HUES64 (cell line): ENCODE measurements at regions not wholly inside any gene's neighbourhood (a gene's known extent, or its start where the extent isn't known, plus 50 kb on each side); places are given as distances from the start of the nearest gene placed in this dataset.
"Not testable (repeated sequence)": the region's sequence is repeated elsewhere in the genome, so short reads cannot be mapped to it uniquely, and the experiment has no call there.

Experiments used
- H3K27ac ChIP-seq: 2 replicates; pipeline ENCODE4 v1.7.0; 2013; ENCODE audit warnings: low read depth, low read length, inconsistent platforms
- H3K27me3 ChIP-seq: 2 replicates; pipeline ENCODE4 v1.6.1; 2013; ENCODE audit warnings: mild to moderate bottlenecking, low read length; ENCODE audit not compliant: insufficient read depth
- H3K36me3 ChIP-seq: 2 replicates; pipeline ENCODE4 v1.6.1; 2013; ENCODE audit warnings: mild to moderate bottlenecking, low read length; ENCODE audit not compliant: insufficient read depth
- H3K4me1 ChIP-seq: 2 replicates; pipeline ENCODE4 v1.6.1; 2013; ENCODE audit warnings: mild to moderate bottlenecking, low read length, moderate library complexity; ENCODE audit not compliant: insufficient read depth
- H3K4me3 ChIP-seq: 2 replicates; pipeline ENCODE4 v1.5.1; 2013; ENCODE audit warnings: mild to moderate bottlenecking, low read length, moderate library complexity
- H3K9ac ChIP-seq: 2 replicates; pipeline ENCODE4 v1.6.1; 2013; ENCODE audit warnings: mild to moderate bottlenecking, low read depth, low read length
- H3K9me3 ChIP-seq: 2 replicates; pipeline ENCODE4 v1.6.1; 2013; ENCODE audit warnings: low read depth, low read length; ENCODE audit not compliant: insufficient read depth
- WGBS: fragments of 150-250, 120-280 bp; methylation state at CpG from one replicate; pipeline ENCODE4 v1.1.7; 2013; ENCODE audit warnings: missing lambda C conversion rate; 5-methylcytosine and 5-hydroxymethylcytosine counted together

- H3K27ac ChIP-seq: no peak overlapping the region
- no peak overlapping the region for H3K9ac ChIP-seq
- no peak overlapping the region for H3K4me3 ChIP-seq
- peaks cover 8% of the 10 kb centered on the region for H3K4me1 ChIP-seq
- WGBS: 79% methylated on average over 1 of the region's 1 CpG
- no peaks in the 10 kb centered on the region for H3K27me3 ChIP-seq
- H3K9me3 ChIP-seq: no peaks in the 10 kb centered on the region
- H3K36me3 ChIP-seq: no peaks in the 10 kb centered on the region
These were observed 348.2 kb upstream of the CCNG1 start for GRCh38 chr5:163089230-163089629.

- Histone ChIP-seq H3K9me3 (no peaks in the 10 kb centered on the region), H3K9ac (no peak overlapping the region), H3K27me3 (no peaks in the 10 kb centered on the region), H3K4me3 (no peak overlapping the region), H3K27ac (no peak overlapping the region), H3K4me1 (peaks cover 8% of the 10 kb centered on the region), H3K36me3 (no peaks in the 10 kb centered on the region)
- no CpG with 5 or more reads among the region's 1 CpG for WGBS
These were observed 347.5 kb upstream of the CCNG1 start for GRCh38 chr5:163089926-163090325.

GRCh38 chr5:163094492-163095180 is 342.8 kb upstream of the CCNG1 start:
- Histone ChIP-seq H3K4me3 (no peak overlapping the region), H3K4me1 (no peaks in the 10 kb centered on the region), H3K36me3 (no peaks in the 10 kb centered on the region), H3K27ac (no peak overlapping the region), H3K27me3 (no peaks in the 10 kb centered on the region), H3K9me3 (no peaks in the 10 kb centered on the region), H3K9ac (no peak overlapping the region)
- WGBS: 69% methylated on average over 7 of the region's 8 CpGs

DNA sequence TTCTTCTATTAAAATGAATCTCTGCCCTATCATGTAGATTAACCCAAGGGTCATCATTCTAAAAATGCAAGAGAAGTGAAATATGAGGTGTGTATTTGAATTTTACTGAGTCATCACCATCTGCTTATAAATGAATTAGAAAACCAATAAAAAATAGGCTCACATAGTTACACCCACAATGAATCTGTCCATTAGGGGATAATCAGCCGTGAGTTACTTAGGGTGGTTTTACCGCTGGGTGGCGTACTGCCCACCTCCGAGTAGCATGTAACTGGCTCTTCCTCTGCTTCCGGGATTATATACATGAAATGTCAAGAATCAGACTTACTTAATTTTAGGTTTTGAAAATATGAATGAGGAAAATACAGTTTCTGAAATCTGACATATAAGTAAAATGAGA is 332.9 kb upstream of the CCNG1 start:
- H3K27me3 ChIP-seq: no peaks in the 10 kb centered on the region

DNA sequence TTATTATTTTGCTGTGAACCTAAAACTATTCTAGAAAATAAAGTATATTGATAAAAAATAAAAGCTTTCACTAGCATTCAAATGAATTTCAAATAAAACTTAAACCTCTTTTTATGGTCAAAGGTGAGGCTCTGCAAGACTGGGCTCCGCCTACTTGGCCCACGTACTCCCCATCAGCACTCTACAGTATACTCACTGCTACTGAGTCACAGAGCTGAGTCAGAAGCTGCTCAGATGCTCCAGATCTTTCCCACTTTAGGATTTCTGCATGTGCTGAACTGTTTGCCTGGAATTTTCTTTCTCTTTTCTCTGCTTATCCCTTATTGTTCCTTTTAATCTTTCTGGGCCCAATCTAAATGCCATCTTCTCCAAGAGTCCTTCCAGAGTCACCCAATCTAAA is 331.9 kb upstream of the CCNG1 start:
- H3K4me1 ChIP-seq: 0 out of 2 replicates have a peak, but pooled peaks cover 9% of the 10 kb centered on the region
- no peak overlapping the region for H3K4me3 ChIP-seq
- H3K9ac ChIP-seq: no peak overlapping the region
- no peak overlapping the region for H3K27ac ChIP-seq
- no peaks in the 10 kb centered on the region for H3K9me3 ChIP-seq
- H3K36me3 ChIP-seq: no peaks in the 10 kb centered on the region
- no peaks in the 10 kb centered on the region for H3K27me3 ChIP-seq
- 85% methylated on average over 2 of the region's 2 CpGs for WGBS

More for the DNA sequence above, 332.9 kb upstream of the CCNG1 start:
- Histone ChIP-seq H3K9me3 (no peaks in the 10 kb centered on the region), H3K27ac (no peak overlapping the region), H3K4me3 (no peak overlapping the region), H3K36me3 (no peaks in the 10 kb centered on the region), H3K4me1 (0 out of 2 replicates have a peak, but pooled peaks cover 12% of the 10 kb centered on the region), H3K9ac (no peak overlapping the region)
- 64% methylated on average over 5 of the region's 5 CpGs for WGBS

GRCh38 chr5:163106098-163106497 is 331.3 kb upstream of the CCNG1 start:
- 95% methylated on average over 1 of the region's 1 CpG for WGBS
- Histone ChIP-seq H3K27me3 (no peaks in the 10 kb centered on the region), H3K36me3 (no peaks in the 10 kb centered on the region)

DNA sequence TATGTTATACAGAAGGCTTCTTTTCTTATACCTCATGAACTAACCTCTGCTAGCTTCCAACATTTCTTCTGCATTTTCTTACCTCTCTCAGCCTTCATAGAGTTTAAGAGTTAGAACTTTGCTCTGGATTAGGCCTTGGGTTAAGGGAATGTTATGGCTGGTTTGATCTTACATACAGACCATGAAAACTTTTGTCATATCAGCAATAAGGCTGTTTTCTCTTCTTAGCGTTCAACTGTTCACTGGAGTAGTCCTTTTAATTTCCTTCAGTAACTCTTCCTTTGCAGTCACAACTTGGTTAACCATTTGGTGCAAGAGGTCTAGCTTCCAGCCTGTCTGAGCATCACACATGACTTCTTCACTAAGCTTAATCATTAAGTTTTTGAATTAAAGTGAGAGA is 329.0 kb upstream of the CCNG1 start:
- H3K9ac ChIP-seq: no peak overlapping the region
- no peaks in the 10 kb centered on the region for H3K9me3 ChIP-seq
- H3K27me3 ChIP-seq: no peaks in the 10 kb centered on the region
- WGBS: 97% methylated on average over 1 of the region's 1 CpG
- H3K4me1 ChIP-seq: no peaks in the 10 kb centered on the region
- no peak overlapping the region for H3K4me3 ChIP-seq
- H3K27ac ChIP-seq: no peak overlapping the region
- no peaks in the 10 kb centered on the region for H3K36me3 ChIP-seq

More at GRCh38 chr5:163106098-163106497, 331.3 kb upstream of the CCNG1 start:
- Histone ChIP-seq H3K4me1 (0 out of 2 replicates have a peak, but pooled peaks cover 9% of the 10 kb centered on the region), H3K9ac (no peak overlapping the region), H3K4me3 (no peak overlapping the region), H3K27ac (no peak overlapping the region), H3K9me3 (no peaks in the 10 kb centered on the region)

DNA sequence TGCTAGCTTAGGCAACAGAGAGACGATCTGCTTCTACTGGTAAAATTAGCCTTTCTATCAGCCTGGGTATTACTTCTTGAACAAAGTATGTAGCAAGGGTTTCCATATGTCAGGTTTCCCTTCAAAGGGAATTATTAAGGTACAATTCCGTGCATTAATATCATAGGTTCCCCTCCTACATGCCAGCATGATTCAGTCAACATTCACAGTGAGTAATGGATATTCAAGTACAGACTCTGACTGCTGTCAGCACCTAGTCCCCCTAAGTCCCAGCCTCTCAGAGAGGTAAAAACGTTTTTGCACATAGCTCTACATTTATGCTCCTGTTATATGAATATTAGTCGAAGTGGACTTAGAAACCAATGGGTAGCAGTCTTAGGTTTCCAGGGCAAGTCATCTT is 322.4 kb upstream of the CCNG1 start:
- no peak overlapping the region for H3K27ac ChIP-seq
- H3K4me1 ChIP-seq: no peaks in the 10 kb centered on the region
- no peak overlapping the region for H3K9ac ChIP-seq
- WGBS: 88% methylated on average over 3 of the region's 4 CpGs
- no peaks in the 10 kb centered on the region for H3K27me3 ChIP-seq
- no peaks in the 10 kb centered on the region for H3K9me3 ChIP-seq
- H3K36me3 ChIP-seq: no peaks in the 10 kb centered on the region
- H3K4me3 ChIP-seq: no peak overlapping the region

GRCh38 chr5:163116618-163117017 is 320.8 kb upstream of the CCNG1 start:
- not testable (repeated sequence) for H3K36me3 ChIP-seq, H3K27ac ChIP-seq, H3K9me3 ChIP-seq, H3K9ac ChIP-seq, H3K27me3 ChIP-seq, H3K4me1 ChIP-seq, H3K4me3 ChIP-seq
- 65% methylated on average over 1 of the region's 2 CpGs for WGBS

DNA sequence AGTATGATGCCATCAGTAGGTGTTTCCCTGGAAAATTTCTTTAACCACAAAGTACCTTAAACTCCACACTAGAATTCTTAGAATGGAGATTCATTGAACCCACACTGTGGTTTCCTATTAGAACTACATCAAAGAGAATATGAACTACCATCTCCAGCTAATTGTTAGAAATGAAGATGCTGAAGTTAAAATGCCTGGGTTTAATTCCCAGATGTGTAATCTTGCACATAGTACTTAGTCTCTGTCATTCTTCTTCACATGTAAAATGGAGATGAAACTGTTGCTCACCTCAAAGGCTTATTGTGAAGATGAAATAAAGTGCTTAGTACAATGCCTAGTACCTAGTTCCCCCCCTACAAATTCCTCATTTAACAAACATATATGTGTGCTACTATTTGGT is 303.3 kb upstream of the CCNG1 start:
- H3K36me3 ChIP-seq: no peaks in the 10 kb centered on the region
- H3K4me3 ChIP-seq: no peak overlapping the region
- H3K9me3 ChIP-seq: no peaks in the 10 kb centered on the region
- H3K27me3 ChIP-seq: no peaks in the 10 kb centered on the region
- no peaks in the 10 kb centered on the region for H3K4me1 ChIP-seq
- H3K27ac ChIP-seq: no peak overlapping the region
- no peak overlapping the region for H3K9ac ChIP-seq

GRCh38 chr5:163135849-163136248 is 301.5 kb upstream of the CCNG1 start:
- no peaks in the 10 kb centered on the region for H3K27me3 ChIP-seq
- H3K27ac ChIP-seq: no peak overlapping the region
- 88% methylated on average over 1 of the region's 2 CpGs for WGBS
- H3K4me3 ChIP-seq: no peak overlapping the region
- no peaks in the 10 kb centered on the region for H3K9me3 ChIP-seq
- H3K4me1 ChIP-seq: no peaks in the 10 kb centered on the region
- no peaks in the 10 kb centered on the region for H3K36me3 ChIP-seq
- no peak overlapping the region for H3K9ac ChIP-seq

- H3K9me3 ChIP-seq: no peaks in the 10 kb centered on the region
- H3K36me3 ChIP-seq: no peaks in the 10 kb centered on the region
- H3K27ac ChIP-seq: no peak overlapping the region
- no peaks in the 10 kb centered on the region for H3K4me1 ChIP-seq
- H3K27me3 ChIP-seq: no peaks in the 10 kb centered on the region
- H3K9ac ChIP-seq: no peak overlapping the region
- no peak overlapping the region for H3K4me3 ChIP-seq
These were observed 275.9 kb upstream of the CCNG1 start for GRCh38 chr5:163161512-163161911.
